Stimulated activated CD4-positive, alpha-beta T cell treated with anti-CD3 and anti-CD28 coated beads, Interleukin-15, amount 100 ng/mL, for 48 hours (primary cell): ENCODE measurements at regions not wholly inside any gene's neighbourhood (a gene's known extent, or its start where the extent isn't known, plus 50 kb on each side); places are given as distances from the start of the nearest gene placed in this dataset.
"Not testable (repeated sequence)": the region's sequence is repeated elsewhere in the genome, so short reads cannot be mapped to it uniquely, and the experiment has no call there.

Experiments
- DNase-seq, 2 donors: peaks; one replicate each; pipeline ENCODE4 v3.0.0-alpha.2; 2020; ENCODE audit warnings: low read depth in 2 of 2

- DNase-seq: not testable (repeated sequence)
Observed at GRCh38 chr1:120664376-120665249, 59.1 kb upstream of the NBPF26 start.

GRCh38 chr1:120665250-120665577, 58.5 kb upstream of the NBPF26 start:
- DNase-seq: peak in 1 of 2 donors; percentile 0

- DNase-seq: not testable (repeated sequence)
Observed at GRCh38 chr1:120668187-120668586, 55.6 kb upstream of the NBPF26 start.
